GM18511 (cell line): ENCODE measurements at regions not wholly inside any gene's neighbourhood (a gene's known extent, or its start where the extent isn't known, plus 50 kb on each side); places are given as distances from the start of the nearest gene placed in this dataset.

Experiments
- ATAC-seq: cut with Tn5 transposase; IDR thresholded peaks from one replicate; pipeline ENCODE4 v1.9.1; 2021; ENCODE audit warnings: mild to moderate bottlenecking, moderate library complexity; ENCODE audit not compliant: unreplicated experiment

- no peak for ATAC-seq
These were observed 319.2 kb downstream of the GADD45G start for GRCh38 chr9:89923961-89924504.

- ATAC-seq = no peak
These were observed 319.8 kb downstream of the GADD45G start for GRCh38 chr9:89924611-89925010.

GRCh38 chr9:89926167-89926566, 321.4 kb downstream of the GADD45G start:
- ATAC-seq = no peak

GRCh38 chr9:89926691-89927220, 321.9 kb downstream of the GADD45G start:
- no peak for ATAC-seq

GRCh38 chr9:89928106-89928505, 323.3 kb downstream of the GADD45G start:
- no peak for ATAC-seq

- no peak for ATAC-seq
These were observed 323.9 kb downstream of the GADD45G start for GRCh38 chr9:89928521-89929275.

- ATAC-seq = no peak
These were observed 324.5 kb downstream of the GADD45G start for GRCh38 chr9:89929315-89929672.

GRCh38 chr9:89929673-89930480, 325.1 kb downstream of the GADD45G start:
- no peak for ATAC-seq

- no peak for ATAC-seq
These were observed 328.8 kb downstream of the GADD45G start for GRCh38 chr9:89933578-89933977.

GRCh38 chr9:89935115-89935514, 330.3 kb downstream of the GADD45G start:
- no peak for ATAC-seq

GRCh38 chr9:89935801-89936200, 331.0 kb downstream of the GADD45G start:
- ATAC-seq = no peak

GRCh38 chr9:89937051-89937450, 332.2 kb downstream of the GADD45G start:
- no peak for ATAC-seq

- ATAC-seq = no peak
These were observed 334.4 kb downstream of the GADD45G start for GRCh38 chr9:89939181-89939580.

- no peak for ATAC-seq
These were observed 334.9 kb downstream of the GADD45G start for GRCh38 chr9:89939626-89940292.

GRCh38 chr9:89940625-89941024, 335.8 kb downstream of the GADD45G start:
- ATAC-seq = no peak

GRCh38 chr9:89941875-89942274, 337.1 kb downstream of the GADD45G start:
- no peak for ATAC-seq

- no peak for ATAC-seq
These were observed 337.8 kb downstream of the GADD45G start for GRCh38 chr9:89942643-89943042.

GRCh38 chr9:89943309-89943708, 338.5 kb downstream of the GADD45G start:
- ATAC-seq = no peak

GRCh38 chr9:89943728-89944127, 338.9 kb downstream of the GADD45G start:
- no peak for ATAC-seq

- no peak for ATAC-seq
These were observed 340.3 kb downstream of the GADD45G start for GRCh38 chr9:89945133-89945532.

GRCh38 chr9:89946741-89947140, 341.9 kb downstream of the GADD45G start:
- no peak for ATAC-seq
